Bronchial epithelial cell (primary cell): ENCODE measurements at regions not wholly inside any gene's neighbourhood (a gene's known extent, or its start where the extent isn't known, plus 50 kb on each side); places are given as distances from the start of the nearest gene placed in this dataset.
A peak's percentile ranks its signal among the peaks of the same experiment; 100 is the strongest.

Experiments
- DNase-seq: peaks from one replicate; pipeline ENCODE4 v3.0.0-alpha.2; 2010; ENCODE audit warnings: low read depth
- FAIRE-seq: peaks from 2 replicates; lab custom pipeline; 2011; peaks lifted over from hg19 to GRCh38; lab: Jason Lieb, UNC
- H3K27me3 ChIP-seq: 2 replicates; pipeline ENCODE4 v1.5.1; 2011; ENCODE audit warnings: low read length; ENCODE audit not compliant: control insufficient read depth, insufficient read depth
- H3K36me3 ChIP-seq: 2 replicates; pipeline ENCODE4 v1.5.1; 2011; ENCODE audit warnings: low read length; ENCODE audit not compliant: control insufficient read depth, insufficient read depth
- H3K4me3 ChIP-seq: 2 replicates; pipeline ENCODE4 v1.5.1; 2011; ENCODE audit warnings: mild to moderate bottlenecking, low read depth, low read length, control low read depth
- CTCF ChIP-seq: IDR thresholded peaks from 2 replicates; pipeline ENCODE4 v1.5.1; 2011; ENCODE audit warnings: mild to moderate bottlenecking, moderate library complexity, low read length, control low read depth, inconsistent platforms; ENCODE audit not compliant: insufficient read depth, severe bottlenecking

GRCh38 chr4:164287173-164287572, 466.8 kb upstream of the SMIM31 start:
- no peak overlapping the region for H3K4me3 ChIP-seq
- no peaks in the 10 kb centered on the region for H3K36me3 ChIP-seq
- DNase-seq (no peak), FAIRE-seq (no peak)
- no peak for TF ChIP-seq CTCF
- no peaks in the 10 kb centered on the region for H3K27me3 ChIP-seq

- no peaks in the 10 kb centered on the region for H3K36me3 ChIP-seq
- no peak for FAIRE-seq
- H3K27me3 ChIP-seq: no peaks in the 10 kb centered on the region
- DNase-seq: no peak
- no peak overlapping the region for H3K4me3 ChIP-seq
- TF ChIP-seq CTCF: no peak
Observed at GRCh38 chr4:164288578-164288977, 465.4 kb upstream of the SMIM31 start.

- no peak for DNase-seq
- no peak for TF ChIP-seq CTCF
- FAIRE-seq: no peak
- Histone ChIP-seq H3K36me3 (no peaks in the 10 kb centered on the region), H3K4me3 (no peak overlapping the region), H3K27me3 (no peaks in the 10 kb centered on the region)
Observed at GRCh38 chr4:164293203-164293602, 460.7 kb upstream of the SMIM31 start.

GRCh38 chr4:164293743-164294142, 460.2 kb upstream of the SMIM31 start:
- no peak for FAIRE-seq
- no peak for TF ChIP-seq CTCF
- H3K4me3 ChIP-seq: no peak overlapping the region
- no peaks in the 10 kb centered on the region for H3K36me3 ChIP-seq
- no peak for DNase-seq
- no peaks in the 10 kb centered on the region for H3K27me3 ChIP-seq

GRCh38 chr4:164301430-164301829, 452.5 kb upstream of the SMIM31 start:
- Histone ChIP-seq H3K4me3 (no peak overlapping the region), H3K27me3 (no peaks in the 10 kb centered on the region), H3K36me3 (no peaks in the 10 kb centered on the region)
- no peak for TF ChIP-seq CTCF
- FAIRE-seq: no peak
- no peak for DNase-seq

GRCh38 chr4:164304101-164304639, 449.8 kb upstream of the SMIM31 start:
- Histone ChIP-seq H3K27me3 (no peaks in the 10 kb centered on the region), H3K36me3 (no peaks in the 10 kb centered on the region), H3K4me3 (no peak overlapping the region)
- no peak for FAIRE-seq
- peak; percentile 53 for DNase-seq
- TF ChIP-seq CTCF: no peak
